HuH-7.5 (cell line): ENCODE measurements at regions not wholly inside any gene's neighbourhood (a gene's known extent, or its start where the extent isn't known, plus 50 kb on each side); places are given as distances from the start of the nearest gene placed in this dataset.

Source experiments
- DNase-seq: peaks from one replicate; pipeline ENCODE4 v3.0.0; 2011; ENCODE audit warnings: low spot score

DNA sequence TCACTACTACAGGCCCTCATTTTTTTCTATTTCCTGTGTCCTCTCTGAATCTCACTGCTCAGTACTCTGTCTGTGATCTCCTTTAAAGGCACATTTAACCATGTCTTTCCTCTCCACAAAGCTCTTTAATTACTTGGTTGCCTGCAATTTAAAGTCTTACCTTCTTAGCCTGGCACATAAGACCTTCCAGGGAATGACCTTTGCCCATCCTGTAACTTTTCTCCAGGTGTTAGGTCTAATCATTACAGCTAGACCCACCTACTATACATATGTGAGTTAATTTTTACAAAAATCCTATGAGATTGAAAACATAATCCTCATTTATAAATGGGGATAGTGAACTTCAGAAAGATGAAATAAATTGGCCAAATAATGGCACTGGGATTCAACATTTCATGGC, 244.1 kb upstream of the RHOBTB1 start:
- no peak for DNase-seq

DNA sequence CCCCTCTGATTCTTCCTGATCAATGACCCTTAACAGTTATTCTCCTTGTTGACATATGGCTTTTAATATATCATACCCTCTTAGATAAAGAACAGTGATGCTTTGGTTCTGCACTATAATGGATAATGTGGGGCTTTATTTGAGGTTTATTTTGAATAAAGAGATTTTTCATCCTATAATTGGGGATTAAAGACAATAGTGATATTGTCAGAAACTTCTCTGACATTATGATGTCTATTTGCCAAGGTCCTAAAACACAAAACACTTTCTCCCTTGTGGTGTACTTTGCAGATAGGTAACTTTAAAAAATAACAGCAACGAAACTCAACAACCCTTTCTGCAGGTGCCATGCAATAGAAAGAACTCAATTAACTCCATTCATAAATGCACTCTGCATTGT, 243.6 kb upstream of the RHOBTB1 start:
- DNase-seq: no peak

DNA sequence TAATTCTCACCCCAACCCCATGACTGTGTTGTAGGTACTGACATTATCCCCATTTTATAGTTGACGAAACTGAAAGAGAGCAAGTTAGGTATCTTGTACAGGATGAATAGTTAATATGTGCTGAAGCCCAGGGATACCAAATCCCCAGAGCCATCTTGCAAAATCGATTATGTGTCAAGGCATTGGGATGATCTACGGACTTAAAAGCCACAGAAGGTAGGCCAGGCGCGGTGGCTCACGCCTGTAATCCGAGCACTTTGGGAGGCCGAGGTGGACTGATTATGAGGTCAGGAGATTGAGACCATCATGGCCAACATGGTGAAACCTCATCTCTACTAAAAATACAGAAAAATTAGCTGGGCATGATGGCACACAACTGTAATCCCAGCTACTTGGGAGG, 242.4 kb upstream of the RHOBTB1 start:
- no peak for DNase-seq

DNA sequence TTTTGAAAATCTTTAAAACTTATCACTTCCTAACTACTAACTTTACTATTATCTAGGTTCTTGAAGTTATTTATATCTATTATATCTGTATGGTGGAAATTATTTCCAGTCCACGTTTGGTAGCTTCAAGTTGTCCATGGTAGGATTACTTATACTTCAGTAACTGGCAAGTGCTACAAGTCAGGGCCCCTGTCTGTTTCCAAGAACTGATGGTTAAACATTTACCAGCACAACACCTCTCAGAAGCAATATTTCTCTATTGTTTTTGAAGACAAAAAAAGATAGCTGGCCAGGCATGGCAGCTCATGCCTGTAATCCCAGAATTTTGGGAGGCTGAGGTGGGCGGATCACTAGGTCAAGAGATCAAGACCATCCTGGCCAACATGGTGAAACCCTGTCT, 240.4 kb upstream of the RHOBTB1 start:
- no peak for DNase-seq

DNA sequence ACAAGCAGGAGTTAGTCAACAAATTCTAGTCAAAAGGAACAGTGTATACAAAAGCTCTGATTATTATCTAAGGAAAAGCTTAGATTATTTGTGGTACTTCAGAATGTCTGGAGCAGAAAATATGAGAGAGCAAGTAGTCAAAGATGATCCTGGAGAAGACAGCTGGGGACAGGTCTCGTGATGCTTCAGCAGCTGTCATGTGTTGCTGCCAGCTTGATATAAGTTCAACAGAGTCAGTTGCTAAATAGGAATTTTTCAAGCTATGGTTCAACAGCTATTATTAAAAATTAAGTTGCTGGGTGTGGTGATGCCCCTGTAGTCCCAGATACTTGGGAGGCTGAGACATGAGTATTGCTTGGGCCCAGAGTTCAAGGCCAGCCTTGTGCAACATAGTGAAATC, 240.0 kb upstream of the RHOBTB1 start:
- no peak for DNase-seq

DNA sequence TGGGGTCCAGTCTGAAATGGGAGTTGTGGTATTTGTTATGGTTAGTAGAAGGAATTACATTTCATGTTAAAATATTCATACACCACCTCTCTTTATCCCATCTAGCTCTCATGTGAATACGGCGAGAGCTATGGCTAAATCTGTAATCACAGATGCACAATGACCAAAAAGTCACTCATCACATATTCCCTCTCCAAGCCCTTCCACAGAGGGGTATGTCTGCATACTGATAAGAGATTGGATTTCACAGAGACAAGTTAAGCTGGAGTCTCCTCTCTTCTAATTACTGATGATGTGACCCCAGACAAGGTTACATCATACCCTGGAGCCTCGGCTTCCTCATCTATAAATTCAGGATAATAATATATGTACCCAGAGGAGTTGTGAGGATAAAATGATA, 237.8 kb upstream of the RHOBTB1 start:
- no peak for DNase-seq

DNA sequence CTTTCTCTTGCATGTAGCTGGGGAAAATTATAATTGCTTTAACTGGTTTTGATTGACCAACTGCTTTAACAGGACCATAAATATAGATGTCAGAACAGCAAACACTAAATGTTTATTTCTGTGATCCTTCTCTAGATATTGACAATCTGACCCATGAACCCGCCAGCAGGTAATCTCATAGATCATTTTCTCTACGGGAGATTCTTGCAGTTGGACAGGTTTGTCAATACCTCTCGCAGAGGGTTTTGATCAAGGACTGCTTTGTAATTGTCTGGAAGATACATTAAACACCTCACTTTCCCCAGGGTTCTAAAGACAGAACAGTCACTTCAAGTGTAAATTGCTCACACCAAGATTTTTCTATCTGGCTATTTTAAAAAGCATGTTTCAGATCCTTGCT, 235.8 kb upstream of the RHOBTB1 start:
- DNase-seq: no peak

DNA sequence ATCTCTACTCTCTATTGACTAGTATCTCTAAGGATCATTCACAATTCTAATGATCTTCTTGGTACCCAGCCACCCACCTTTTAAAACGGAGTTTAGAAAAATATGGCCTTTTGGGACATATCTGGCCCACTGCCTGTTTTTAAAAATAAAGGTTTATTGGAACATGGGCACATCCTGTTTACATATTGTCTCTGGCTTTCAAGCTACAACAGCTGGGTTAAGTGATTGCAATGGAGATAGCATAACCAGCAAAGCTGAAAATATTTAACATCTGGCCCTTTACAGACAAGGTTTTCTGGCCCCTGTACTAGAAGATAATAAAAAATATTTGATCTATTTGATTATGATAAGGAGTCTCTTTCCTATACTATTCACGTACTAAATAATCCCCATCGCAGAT, 232.4 kb upstream of the RHOBTB1 start:
- no peak for DNase-seq

DNA sequence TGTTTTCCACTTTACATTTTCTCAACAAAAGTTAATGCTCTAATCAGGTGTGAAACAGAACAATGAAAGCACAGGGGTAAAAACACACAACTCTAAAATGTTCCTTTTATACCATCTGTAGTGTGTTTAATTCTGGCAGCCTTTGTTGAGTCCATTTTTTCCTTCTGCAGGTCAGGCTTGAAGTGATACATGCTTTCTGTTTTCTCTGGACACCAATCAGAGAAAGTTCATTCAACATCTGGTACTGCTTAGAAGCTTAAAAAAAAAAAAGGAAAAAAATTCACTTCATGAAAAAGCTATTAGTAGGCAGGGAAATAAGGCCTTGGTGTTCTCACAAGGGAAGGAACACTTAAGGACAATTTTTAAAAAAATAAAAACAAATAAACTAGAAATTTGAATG, 231.3 kb upstream of the RHOBTB1 start:
- no peak for DNase-seq

DNA sequence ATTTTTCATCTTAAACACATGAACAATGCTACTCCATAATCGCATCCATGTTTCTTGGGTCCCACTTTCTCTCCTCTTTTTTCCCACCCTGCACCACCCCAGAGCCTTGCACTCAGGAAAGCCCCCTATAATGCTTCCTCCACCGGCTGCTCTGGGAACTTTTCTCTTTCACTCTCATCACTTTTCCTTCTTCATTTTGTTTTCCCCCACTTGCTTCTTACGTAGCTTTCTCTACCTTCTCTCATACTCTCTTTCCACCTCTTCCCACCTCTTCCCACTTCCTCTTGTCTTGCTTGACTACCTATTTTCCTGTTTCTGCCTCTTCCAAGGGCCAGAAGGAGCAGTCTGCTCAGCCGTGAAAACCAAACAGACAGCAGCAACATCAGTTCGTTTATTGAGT, 229.5 kb upstream of the RHOBTB1 start:
- DNase-seq: no peak

DNA sequence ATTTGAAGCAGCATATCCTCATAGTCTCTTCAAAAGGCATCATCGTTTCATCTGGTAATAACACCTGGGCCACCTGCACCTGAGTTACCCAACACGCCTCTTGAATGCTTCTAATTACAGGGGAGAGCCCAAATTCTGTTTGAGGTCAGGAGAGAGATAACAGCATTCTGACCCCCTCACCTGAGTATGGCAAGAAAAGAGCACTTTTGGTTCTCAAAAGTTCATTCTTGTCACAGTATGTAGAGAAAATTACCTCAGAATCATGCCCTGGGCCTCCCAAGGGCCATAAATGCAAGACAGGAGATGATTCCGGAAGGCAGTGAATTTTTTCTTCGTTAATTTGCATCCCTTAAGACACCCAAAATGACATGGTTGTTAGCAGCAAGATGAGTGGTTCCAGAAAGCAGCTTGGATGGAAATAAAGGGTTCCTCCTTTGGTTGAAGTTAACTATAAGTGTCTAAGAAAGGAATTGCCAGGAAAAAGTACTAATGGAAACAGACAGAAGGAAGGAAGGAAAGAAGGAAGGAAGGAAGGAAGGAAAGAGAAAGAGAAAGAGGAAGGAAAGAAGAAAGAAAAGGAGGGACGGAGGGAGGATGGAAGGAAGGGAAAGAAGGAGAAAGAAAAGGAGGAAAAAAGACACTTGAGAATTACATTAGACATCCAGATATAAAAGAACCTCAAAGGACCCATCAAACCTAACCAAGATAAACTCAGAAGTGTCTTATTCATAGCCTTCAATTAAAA, 228.4 kb upstream of the RHOBTB1 start:
- DNase-seq: no peak

DNA sequence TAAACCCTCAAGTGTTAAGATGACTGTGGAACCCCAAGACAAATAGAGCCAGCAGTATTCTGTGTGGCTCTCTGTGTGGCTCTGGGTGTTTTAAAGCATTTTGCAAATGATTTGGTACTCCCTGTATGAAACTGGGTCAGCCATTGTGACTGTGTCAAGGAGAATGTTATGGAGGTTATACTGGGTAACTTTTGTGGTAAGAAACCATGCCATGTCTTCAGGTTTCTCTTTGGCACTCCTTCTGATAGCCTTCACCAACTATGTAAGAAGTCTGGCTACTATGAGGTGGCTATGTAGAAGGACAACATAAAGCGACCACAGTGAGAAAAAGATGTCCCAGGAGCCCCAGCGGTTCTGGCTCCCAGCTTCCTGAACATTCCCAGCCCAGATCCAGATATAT, 226.6 kb upstream of the RHOBTB1 start:
- no peak for DNase-seq

DNA sequence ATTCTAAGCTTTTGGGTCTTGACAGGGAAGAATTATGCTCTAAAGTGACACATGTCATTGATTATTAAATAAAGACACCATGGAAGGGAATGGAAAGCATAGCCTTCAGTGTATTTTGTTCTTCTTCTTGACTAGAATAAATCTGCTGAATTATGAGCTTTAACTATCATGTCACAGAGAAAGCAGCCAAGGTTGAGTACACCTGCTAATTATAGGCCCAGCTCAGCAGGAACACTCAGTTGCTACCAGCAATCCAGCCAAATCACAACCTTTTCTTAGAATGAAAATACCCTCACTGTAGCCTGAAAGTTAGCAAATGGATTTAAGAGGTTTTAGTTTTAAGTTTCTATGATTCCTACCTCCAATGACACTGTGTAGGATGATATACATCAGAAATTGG, 225.3 kb upstream of the RHOBTB1 start:
- no peak for DNase-seq

DNA sequence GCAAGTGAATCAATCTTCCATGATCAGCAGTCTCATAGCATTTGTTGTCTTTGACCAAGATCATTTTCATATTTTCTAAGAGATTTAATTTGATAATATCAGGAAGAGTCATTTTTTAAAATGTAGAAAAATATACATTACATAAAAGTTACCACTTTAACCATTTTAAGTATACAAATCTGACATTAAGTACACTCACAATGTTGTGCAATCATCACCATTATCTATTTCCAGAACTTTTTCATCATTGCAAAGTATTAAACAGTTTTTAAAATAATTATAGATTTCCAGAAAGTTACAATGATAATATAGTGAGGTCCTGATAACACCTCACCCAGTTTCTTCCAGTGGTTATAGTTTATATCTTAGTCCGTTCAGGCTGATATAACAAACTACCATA, 222.5 kb upstream of the RHOBTB1 start:
- no peak for DNase-seq

DNA sequence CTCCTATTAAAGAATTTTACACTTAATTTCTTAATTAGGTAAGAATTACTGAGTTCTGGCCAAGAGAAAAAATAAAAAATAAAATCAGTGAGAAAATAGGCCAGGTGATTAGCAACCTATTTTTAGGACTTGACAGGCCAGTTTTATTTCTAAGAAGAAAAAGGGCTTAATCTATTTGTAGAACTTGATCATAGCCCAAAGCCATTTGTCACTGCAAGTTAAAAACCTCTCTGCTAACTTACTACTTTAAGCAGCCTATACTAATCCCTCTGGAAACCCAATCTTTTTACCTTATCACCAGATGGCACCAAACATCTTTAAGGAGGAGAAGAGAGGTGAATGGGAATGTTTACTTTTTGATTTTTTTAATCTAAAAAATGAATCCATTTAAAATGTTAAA, 222.1 kb upstream of the RHOBTB1 start:
- no peak for DNase-seq

DNA sequence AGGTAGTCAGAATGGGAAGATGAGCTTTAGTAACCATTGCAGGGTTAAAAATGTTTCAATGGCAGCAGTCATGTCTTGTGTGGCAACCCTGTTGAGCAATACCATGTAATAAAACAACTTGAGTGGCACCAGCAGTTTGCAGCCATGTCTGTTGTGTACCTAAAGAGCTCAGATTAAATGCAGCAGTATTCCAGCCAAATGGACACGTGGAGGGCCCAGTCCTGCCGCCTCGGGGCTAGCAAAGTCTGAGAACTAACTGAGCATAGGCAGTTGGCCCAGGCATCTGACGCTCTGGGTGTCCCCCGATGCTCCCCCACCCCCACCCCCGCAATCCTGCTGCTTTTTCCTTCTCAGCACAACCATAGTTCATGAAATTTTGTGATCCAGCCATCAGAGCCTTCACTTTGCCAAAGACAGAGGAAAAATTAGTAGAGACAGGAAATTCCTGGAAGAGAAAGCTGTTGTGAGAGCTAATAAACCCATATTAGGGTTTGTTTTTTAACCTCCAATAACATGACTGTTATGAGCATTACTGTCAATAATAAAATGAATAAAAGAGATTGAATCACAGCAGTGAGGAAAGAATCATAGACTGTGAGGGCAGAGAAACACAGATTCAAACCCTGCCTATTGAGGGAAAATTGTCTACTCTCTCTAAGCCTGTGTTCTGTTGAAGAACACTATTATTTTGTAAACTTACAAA, 220.6 kb upstream of the RHOBTB1 start:
- peak; percentile 11 for DNase-seq

DNA sequence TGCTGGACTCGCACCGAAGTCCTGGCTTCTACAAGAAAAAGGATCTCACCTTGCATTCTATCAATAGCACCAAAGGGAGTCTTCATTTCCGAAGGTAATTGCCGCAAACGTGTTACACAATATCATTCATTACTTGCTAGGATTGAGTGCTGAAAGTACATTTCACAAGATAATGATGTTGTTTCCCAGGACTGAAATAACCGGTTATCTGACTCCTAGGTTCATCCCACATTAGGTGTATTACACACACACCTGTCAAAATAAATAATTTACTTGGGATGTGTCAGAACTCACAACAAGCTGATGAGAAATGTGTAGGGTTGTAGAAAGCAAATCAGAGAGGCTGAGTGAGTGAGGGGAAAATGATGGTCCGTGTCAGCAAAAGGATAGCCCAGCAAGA, 219.4 kb upstream of the RHOBTB1 start:
- DNase-seq: no peak

DNA sequence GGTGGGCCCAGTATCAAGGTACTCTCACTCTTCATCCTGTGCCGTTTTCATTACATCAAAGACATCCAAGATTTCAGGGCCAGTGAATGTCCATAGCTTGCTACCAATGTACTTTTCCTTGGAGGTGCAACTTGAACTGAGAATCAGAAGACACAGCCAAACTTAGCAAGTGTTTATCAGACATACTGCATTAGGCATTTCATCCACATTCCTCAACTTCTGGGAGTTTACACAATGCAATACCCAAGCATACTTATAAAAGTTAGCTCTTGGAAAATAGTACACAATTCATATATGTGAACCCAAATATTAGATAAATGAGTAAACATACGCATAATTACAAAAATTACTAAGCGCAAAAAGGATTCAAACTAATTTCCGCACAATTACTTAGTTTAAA, 216.3 kb upstream of the RHOBTB1 start:
- DNase-seq: no peak

DNA sequence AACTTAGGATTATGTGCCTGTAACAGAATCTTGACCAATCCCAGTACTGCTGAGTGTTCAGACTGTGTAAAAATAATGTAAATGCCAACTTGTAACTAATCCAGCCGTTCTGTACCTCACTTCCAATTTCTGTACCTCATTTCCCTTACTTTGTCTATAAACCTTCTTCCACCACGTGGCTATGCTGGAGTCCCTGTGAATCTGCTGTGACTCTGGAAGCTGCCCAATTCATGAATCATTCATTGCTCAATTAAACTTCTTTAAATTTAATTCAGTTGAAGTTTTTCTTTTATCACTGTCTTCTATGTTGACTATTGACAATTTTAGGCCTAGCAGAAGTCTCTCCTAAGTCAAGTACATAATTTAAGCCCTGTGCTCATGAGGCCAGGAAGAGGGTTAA, 215.3 kb upstream of the RHOBTB1 start:
- no peak for DNase-seq

DNA sequence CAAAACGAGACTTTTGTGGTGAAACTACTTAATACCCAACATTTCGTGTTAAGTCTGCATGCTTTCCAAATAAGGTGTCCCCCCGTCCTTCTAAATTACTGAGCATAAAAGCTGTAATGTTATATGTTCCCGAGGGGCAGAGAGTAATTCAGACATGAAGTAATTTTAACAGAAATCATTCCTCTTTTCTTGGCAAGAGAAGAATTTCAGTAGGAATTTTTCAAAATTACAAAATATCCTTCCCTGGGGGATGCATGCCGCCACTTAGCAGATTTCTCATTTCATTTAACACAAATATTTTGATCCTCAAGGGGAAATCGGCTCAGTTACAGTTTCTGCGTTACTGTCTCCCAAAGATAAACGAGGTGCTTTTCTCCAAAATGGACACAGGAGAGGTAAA, 213.2 kb upstream of the RHOBTB1 start:
- DNase-seq: no peak

DNA sequence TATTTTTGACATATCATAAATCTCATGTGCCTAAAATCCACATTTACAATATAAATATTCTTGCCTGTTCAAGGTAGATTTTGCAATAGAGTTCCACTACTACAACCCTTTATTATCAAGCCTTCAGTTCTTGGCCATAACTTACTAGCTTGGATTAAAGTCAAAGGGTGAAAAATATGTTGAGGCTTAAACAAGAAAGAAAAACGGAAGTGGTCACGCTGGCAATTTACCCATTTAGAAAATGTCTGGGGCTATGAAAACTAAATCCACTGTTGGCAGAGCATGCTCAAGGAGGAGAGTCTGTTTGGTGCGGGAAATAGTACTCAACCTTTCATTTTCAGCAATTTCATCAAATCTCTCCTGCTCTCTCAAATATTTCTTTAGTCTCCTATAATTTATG, 209.8 kb upstream of the RHOBTB1 start:
- DNase-seq: no peak

DNA sequence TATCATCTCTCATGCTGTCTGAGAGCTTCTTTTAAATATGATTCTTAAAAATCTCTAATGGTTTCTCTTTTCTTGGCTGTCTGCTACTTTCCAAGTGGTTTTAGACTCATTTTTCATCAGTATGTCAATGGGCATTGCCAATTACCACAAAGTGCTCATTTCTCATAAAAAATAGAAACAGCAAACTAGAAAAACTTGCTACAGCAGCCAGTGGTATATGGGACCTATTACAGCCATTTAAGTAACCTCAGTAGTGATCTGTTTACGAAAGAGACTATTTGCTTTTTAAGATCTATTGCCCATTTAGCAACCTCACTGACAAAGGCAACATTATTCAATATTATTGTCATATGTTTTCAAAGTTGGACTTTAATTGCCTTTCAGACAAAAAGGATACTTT, 207.1 kb upstream of the RHOBTB1 start:
- no peak for DNase-seq

DNA sequence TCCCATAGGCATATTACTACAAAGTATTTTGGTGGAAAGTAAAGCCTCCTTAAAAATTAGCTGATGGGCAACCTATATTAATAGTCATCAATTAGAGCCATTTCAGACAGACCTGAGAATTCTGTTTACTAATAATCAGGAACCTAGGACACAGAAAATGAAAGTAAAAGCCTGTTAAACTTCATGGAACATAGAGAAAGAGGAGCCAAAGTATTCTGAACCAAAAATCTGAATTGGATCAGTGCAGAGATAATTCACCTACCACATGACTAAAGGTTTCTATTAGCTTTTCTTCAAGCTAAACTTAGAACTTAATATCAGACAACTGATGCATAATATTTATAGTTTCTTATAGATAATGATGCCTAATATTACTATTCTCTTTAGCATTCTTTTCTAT, 204.5 kb upstream of the RHOBTB1 start:
- DNase-seq: no peak

DNA sequence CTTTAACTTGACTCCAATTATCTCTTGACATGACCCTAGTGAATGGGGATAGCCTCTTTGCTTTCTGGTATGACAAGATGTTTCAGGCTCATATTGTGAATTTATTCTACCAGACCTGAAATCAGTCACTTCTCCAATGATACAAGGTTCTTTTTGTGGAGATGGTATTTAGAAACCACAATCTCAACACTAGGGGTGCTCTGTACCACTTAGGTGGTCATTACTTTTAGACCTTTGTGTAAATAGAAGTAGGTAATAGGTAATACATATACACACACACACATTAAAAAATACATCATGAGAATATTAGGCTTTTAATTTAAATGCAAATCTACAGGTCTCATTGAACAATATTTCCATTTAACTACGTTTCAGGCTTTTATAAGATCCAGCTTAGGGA, 199.0 kb upstream of the RHOBTB1 start:
- no peak for DNase-seq
